ENCODE measurements at regions not wholly inside any gene's neighbourhood (a gene's known extent, or its start where the extent isn't known, plus 50 kb on each side); places are given as distances from the start of the nearest gene placed in this dataset.

DNA sequence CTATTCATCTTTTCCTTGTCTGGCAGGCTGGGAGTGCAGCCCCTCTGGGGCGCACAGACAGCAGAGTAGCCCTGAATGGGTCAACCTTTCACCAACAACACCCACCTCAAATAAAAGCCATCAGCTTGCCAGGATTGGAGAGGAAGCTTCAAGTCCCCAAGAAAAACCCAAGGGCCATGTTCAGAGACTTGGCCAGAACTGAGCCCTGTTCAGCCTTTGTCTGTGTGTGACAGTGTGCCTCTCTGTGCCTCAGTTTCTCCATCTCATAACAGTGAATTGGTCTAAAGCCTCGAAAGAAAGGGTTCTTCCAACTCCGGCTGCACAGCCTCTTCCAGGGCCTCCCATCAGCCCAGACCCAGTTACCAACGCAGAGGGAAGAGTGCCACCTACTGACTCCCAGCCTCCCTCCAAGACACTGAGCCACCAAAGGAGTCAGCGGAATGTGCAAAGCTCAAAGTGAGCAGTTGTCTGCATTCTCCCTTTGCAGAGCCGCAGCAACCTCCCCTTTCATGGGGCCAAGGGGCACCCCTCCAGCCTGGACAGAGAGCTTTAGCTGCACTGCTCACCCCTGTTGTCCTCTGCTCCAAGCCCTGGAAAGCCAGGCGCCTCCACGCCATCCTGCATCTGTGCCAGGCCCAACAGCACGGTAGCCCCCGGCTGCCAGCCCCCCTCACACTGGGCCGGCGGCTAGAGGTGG, 82.7 kb upstream of the TOP1 start (continued):
- TF ChIP-seq KDM5A (IDR thresholded peaks at IDR 0.05; ENCODE audit: borderline replicate concordance, low read length) (no peak), SNAPC2 (CRISPR knock-in tag; IDR thresholded peaks at IDR 0.05) (no peak), HNF4G (IDR thresholded peaks at IDR 0.05; ENCODE audit: borderline replicate concordance, low read depth, low read length) (no peak), HNF4G (CRISPR knock-in tag; IDR thresholded peaks at IDR 0.05; ENCODE audit: borderline replicate concordance, low read depth) (no peak), ZNF264 (CRISPR knock-in tag; IDR thresholded peaks at IDR 0.05) (no peak), NFIC (IDR thresholded peaks at IDR 0.05; ENCODE audit: low read length) (no peak), MXD4 (CRISPR knock-in tag; IDR thresholded peaks at IDR 0.05) (no peak)
- TF ChIP-seq, protein P1, sequence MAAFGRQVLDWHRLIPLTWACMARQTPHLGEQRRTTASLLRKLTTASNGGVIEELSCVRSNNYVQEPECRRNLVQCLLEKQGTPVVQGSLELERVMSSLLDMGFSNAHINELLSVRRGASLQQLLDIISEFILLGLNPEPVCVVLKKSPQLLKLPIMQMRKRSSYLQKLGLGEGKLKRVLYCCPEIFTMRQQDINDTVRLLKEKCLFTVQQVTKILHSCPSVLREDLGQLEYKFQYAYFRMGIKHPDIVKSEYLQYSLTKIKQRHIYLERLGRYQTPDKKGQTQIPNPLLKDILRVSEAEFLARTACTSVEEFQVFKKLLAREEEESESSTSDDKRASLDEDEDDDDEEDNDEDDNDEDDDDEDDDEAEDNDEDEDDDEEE (CRISPR knock-in tag; IDR thresholded peaks at IDR 0.05), result no peak
- TF ChIP-seq, protein P2, sequence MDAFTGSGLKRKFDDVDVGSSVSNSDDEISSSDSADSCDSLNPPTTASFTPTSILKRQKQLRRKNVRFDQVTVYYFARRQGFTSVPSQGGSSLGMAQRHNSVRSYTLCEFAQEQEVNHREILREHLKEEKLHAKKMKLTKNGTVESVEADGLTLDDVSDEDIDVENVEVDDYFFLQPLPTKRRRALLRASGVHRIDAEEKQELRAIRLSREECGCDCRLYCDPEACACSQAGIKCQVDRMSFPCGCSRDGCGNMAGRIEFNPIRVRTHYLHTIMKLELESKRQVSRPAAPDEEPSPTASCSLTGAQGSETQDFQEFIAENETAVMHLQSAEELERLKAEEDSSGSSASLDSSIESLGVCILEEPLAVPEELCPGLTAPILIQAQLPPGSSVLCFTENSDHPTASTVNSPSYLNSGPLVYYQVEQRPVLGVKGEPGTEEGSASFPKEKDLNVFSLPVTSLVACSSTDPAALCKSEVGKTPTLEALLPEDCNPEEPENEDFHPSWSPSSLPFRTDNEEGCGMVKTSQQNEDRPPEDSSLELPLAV (CRISPR knock-in tag; conservative IDR thresholded peaks at IDR 0.05; ENCODE audit: low read depth), result no peak
- TF ChIP-seq, protein P3, sequence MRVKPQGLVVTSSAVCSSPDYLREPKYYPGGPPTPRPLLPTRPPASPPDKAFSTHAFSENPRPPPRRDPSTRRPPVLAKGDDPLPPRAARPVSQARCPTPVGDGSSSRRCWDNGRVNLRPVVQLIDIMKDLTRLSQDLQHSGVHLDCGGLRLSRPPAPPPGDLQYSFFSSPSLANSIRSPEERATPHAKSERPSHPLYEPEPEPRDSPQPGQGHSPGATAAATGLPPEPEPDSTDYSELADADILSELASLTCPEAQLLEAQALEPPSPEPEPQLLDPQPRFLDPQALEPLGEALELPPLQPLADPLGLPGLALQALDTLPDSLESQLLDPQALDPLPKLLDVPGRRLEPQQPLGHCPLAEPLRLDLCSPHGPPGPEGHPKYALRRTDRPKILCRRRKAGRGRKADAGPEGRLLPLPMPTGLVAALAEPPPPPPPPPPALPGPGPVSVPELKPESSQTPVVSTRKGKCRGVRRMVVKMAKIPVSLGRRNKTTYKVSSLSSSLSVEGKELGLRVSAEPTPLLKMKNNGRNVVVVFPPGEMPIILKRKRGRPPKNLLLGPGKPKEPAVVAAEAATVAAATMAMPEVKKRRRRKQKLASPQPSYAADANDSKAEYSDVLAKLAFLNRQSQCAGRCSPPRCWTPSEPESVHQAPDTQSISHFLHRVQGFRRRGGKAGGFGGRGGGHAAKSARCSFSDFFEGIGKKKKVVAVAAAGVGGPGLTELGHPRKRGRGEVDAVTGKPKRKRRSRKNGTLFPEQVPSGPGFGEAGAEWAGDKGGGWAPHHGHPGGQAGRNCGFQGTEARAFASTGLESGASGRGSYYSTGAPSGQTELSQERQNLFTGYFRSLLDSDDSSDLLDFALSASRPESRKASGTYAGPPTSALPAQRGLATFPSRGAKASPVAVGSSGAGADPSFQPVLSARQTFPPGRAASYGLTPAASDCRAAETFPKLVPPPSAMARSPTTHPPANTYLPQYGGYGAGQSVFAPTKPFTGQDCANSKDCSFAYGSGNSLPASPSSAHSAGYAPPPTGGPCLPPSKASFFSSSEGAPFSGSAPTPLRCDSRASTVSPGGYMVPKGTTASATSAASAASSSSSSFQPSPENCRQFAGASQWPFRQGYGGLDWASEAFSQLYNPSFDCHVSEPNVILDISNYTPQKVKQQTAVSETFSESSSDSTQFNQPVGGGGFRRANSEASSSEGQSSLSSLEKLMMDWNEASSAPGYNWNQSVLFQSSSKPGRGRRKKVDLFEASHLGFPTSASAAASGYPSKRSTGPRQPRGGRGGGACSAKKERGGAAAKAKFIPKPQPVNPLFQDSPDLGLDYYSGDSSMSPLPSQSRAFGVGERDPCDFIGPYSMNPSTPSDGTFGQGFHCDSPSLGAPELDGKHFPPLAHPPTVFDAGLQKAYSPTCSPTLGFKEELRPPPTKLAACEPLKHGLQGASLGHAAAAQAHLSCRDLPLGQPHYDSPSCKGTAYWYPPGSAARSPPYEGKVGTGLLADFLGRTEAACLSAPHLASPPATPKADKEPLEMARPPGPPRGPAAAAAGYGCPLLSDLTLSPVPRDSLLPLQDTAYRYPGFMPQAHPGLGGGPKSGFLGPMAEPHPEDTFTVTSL (CRISPR knock-in tag; IDR thresholded peaks at IDR 0.05; ENCODE audit: borderline replicate concordance), result no peak
- TF ChIP-seq, protein P4, sequence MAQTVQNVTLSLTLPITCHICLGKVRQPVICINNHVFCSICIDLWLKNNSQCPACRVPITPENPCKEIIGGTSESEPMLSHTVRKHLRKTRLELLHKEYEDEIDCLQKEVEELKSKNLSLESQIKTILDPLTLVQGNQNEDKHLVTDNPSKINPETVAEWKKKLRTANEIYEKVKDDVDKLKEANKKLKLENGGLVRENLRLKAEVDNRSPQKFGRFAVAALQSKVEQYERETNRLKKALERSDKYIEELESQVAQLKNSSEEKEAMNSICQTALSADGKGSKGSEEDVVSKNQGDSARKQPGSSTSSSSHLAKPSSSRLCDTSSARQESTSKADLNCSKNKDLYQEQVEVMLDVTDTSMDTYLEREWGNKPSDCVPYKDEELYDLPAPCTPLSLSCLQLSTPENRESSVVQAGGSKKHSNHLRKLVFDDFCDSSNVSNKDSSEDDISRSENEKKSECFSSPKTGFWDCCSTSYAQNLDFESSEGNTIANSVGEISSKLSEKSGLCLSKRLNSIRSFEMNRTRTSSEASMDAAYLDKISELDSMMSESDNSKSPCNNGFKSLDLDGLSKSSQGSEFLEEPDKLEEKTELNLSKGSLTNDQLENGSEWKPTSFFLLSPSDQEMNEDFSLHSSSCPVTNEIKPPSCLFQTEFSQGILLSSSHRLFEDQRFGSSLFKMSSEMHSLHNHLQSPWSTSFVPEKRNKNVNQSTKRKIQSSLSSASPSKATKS (CRISPR knock-in tag; IDR thresholded peaks at IDR 0.05), result no peak
- TF ChIP-seq, protein P5, sequence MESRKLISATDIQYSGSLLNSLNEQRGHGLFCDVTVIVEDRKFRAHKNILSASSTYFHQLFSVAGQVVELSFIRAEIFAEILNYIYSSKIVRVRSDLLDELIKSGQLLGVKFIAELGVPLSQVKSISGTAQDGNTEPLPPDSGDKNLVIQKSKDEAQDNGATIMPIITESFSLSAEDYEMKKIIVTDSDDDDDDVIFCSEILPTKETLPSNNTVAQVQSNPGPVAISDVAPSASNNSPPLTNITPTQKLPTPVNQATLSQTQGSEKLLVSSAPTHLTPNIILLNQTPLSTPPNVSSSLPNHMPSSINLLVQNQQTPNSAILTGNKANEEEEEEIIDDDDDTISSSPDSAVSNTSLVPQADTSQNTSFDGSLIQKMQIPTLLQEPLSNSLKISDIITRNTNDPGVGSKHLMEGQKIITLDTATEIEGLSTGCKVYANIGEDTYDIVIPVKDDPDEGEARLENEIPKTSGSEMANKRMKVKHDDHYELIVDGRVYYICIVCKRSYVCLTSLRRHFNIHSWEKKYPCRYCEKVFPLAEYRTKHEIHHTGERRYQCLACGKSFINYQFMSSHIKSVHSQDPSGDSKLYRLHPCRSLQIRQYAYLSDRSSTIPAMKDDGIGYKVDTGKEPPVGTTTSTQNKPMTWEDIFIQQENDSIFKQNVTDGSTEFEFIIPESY (CRISPR knock-in tag; IDR thresholded peaks at IDR 0.05), result no peak
